CD14-positive monocyte (primary cell): ENCODE measurements at regions not wholly inside any gene's neighbourhood (a gene's known extent, or its start where the extent isn't known, plus 50 kb on each side); places are given as distances from the start of the nearest gene placed in this dataset.
"Not testable (repeated sequence)": the region's sequence is repeated elsewhere in the genome, so short reads cannot be mapped to it uniquely, and the experiment has no call there.

ENCODE experiments used
- DNase-seq, 3 donors: peaks; one replicate each; pipeline ENCODE4 v3.0.0-alpha.2; 2011 to 2022
- H2AFZ ChIP-seq: 2 replicates; pipeline ENCODE4 v1.6.0; 2012; ENCODE audit warnings: mild to moderate bottlenecking, low read depth, low read length, inconsistent platforms; ENCODE audit not compliant: insufficient read depth, poor library complexity, severe bottlenecking
- H3K27ac ChIP-seq, 2 donors: 1 replicate in 1 of 2; 2 replicates in 1 of 2; pipeline ENCODE4 v1.5.1; 2012 to 2013; ENCODE audit warnings: low read length in 2 of 2, control low read depth in 1 of 2, inconsistent platforms in 1 of 2, low read depth in 1 of 2, mild to moderate bottlenecking in 1 of 2
- H3K27me3 ChIP-seq, 2 donors: one replicate each; pipeline versions ENCODE4 v1.6.0 to v1.6.1; 2011 to 2013; ENCODE audit warnings: low read length in 2 of 2; ENCODE audit not compliant: control insufficient read depth in 2 of 2, insufficient read depth in 2 of 2
- H3K36me3 ChIP-seq, 2 donors: replicated peaks in 1 of 2; 1 replicate in 1 of 2; 2 replicates in 1 of 2; pipeline versions ENCODE4 v1.5.1 to v1.6.1; 2012 to 2013; ENCODE audit warnings: low read length in 2 of 2, control low read depth in 1 of 2, inconsistent platforms in 1 of 2, mild to moderate bottlenecking in 1 of 2; ENCODE audit not compliant: insufficient read depth in 2 of 2, control insufficient read depth in 1 of 2
- H3K4me1 ChIP-seq, 2 donors: 1 replicate in 1 of 2; 2 replicates in 1 of 2; pipeline versions ENCODE4 v1.5.1 to v1.6.1; 2012 to 2013; ENCODE audit warnings: low read length in 2 of 2, control low read depth in 1 of 2, inconsistent platforms in 1 of 2, mild to moderate bottlenecking in 1 of 2, moderate library complexity in 1 of 2; ENCODE audit not compliant: insufficient read depth in 2 of 2, control insufficient read depth in 1 of 2
- H3K4me2 ChIP-seq: replicated peaks from 2 replicates; pipeline ENCODE3; 2012; ENCODE audit warnings: low read length, moderate library complexity, mild to moderate bottlenecking; ENCODE audit not compliant: poor library complexity, severe bottlenecking; ENCODE audit errors: extremely low read depth
- H3K4me3 ChIP-seq, 3 experiments: fragments of 200-600 bp in 1 of 3; sonication (generic) in 1 of 3; replicated peaks in 1 of 3; 1 replicate in 2 of 3; 2 replicates in 1 of 3; pipeline ENCODE4 v1.5.1; 2011 to 2013; ENCODE audit warnings: low read length in 3 of 3, mild to moderate bottlenecking in 3 of 3, control low read depth in 2 of 3, low read depth in 2 of 3, inconsistent platforms in 1 of 3, moderate library complexity in 1 of 3
- H3K79me2 ChIP-seq: 2 replicates; pipeline ENCODE4 v1.6.0; 2012; ENCODE audit warnings: mild to moderate bottlenecking, control low read depth, inconsistent platforms, low read length, moderate library complexity; ENCODE audit not compliant: insufficient read depth
- H3K9ac ChIP-seq: 2 replicates; pipeline ENCODE4 v1.6.0; 2017; ENCODE audit warnings: low read length, mild to moderate bottlenecking; ENCODE audit not compliant: insufficient read depth, poor library complexity, severe bottlenecking
- H3K9me3 ChIP-seq, 2 donors: replicated peaks in 1 of 2; 1 replicate in 1 of 2; 2 replicates in 1 of 2; pipeline versions ENCODE4 v1.5.1 to v1.6.1; 2012 to 2013; ENCODE audit warnings: low read length in 2 of 2, control low read depth in 1 of 2; ENCODE audit not compliant: control insufficient read depth in 1 of 2, insufficient read depth in 1 of 2
- H4K20me1 ChIP-seq: 2 replicates; pipeline ENCODE4 v1.6.0; 2012; ENCODE audit warnings: mild to moderate bottlenecking, low read length, control low read depth, moderate library complexity; ENCODE audit not compliant: insufficient read depth
- H3K27ac Mint-ChIP-seq, 7 donors: one replicate each; pipeline ENCODE4 v1.8.0; 2020; ENCODE audit warnings: mild to moderate bottlenecking in 7 of 7, mixed read lengths in 7 of 7, moderate library complexity in 6 of 7, inconsistent platforms in 2 of 7
- H3K27me3 Mint-ChIP-seq, 3 donors: one replicate each; pipeline ENCODE4 v1.8.0; 2021 to 2022; ENCODE audit warnings: low read depth in 3 of 3, mild to moderate bottlenecking in 3 of 3, mixed read lengths in 3 of 3, moderate library complexity in 3 of 3, inconsistent platforms in 1 of 3
- H3K36me3 Mint-ChIP-seq, 2 donors: one replicate each; pipeline ENCODE4 v1.8.0; 2020; ENCODE audit warnings: mixed read lengths in 2 of 2, inconsistent platforms in 1 of 2, mild to moderate bottlenecking in 1 of 2
- H3K4me1 Mint-ChIP-seq: one replicate; pipeline ENCODE4 v1.8.0; 2020; ENCODE audit warnings: mild to moderate bottlenecking, mixed read lengths
- H3K4me3 Mint-ChIP-seq, 2 donors: one replicate each; pipeline ENCODE4 v1.8.0; 2020; ENCODE audit warnings: mild to moderate bottlenecking in 2 of 2, mixed read lengths in 2 of 2, moderate library complexity in 1 of 2
- H3K9me3 Mint-ChIP-seq, 7 donors: one replicate each; pipeline ENCODE4 v1.8.0; 2020 to 2022; ENCODE audit warnings: mixed read lengths in 7 of 7, mild to moderate bottlenecking in 6 of 7, moderate library complexity in 6 of 7, inconsistent platforms in 2 of 7
- CTCF ChIP-seq: fragments of 200-600 bp; IDR thresholded peaks from one replicate; pipeline ENCODE4 v1.8.0; 2022; ENCODE audit warnings: antibody characterized with exemption, mild to moderate bottlenecking
- WGBS: methylation state at CpG from one replicate; pipeline ENCODE4 v1.1.5; 2013; ENCODE audit warnings: missing lambda C conversion rate; ENCODE audit not compliant: insufficient coverage; 5-methylcytosine and 5-hydroxymethylcytosine counted together
- intact Hi-C, 2 donors: fragments of 100-400 bp; cut with micrococcal nuclease; formaldehyde crosslinking; loops; one replicate each; pipeline versions ENCODE4 v1.15.0 to v1.15.1; 2023

GRCh38 chr10:62498271-62498670 lies 124.1 kb downstream of the ZNF365 start:
- Histone ChIP-seq H3K4me1 (peaks cover 65 to 79% of the 10 kb centered on the region in 2 donors), H3K9ac (no peak overlapping the region), H2AFZ (no peak overlapping the region), H3K36me3 (no peaks in the 10 kb centered on the region), H3K27me3 (no peaks in the 10 kb centered on the region), H3K4me3 (no peak overlapping the region), H3K4me2 (no peak overlapping the region), H4K20me1 (no peaks in the 10 kb centered on the region), H3K79me2 (no peaks in the 10 kb centered on the region), H3K9me3 (no peaks in the 10 kb centered on the region), H3K27ac (no peak overlapping the region)
- WGBS: 50% methylated on average over 1 of the region's 3 CpGs
- no peak overlapping the region for H3K27ac Mint-ChIP-seq
- intact Hi-C loops: loop anchor here in 1 of 2 donors (10.0 kb wide), 1 partner anchor 53 kb away; no protein-coding TSS in a partner anchor
- peaks cover 0 to 3% (median 2%) of the 10 kb centered on the region in 3 donors for H3K27me3 Mint-ChIP-seq
- peaks cover 0 to 11% of the 10 kb centered on the region in 2 donors for H3K36me3 Mint-ChIP-seq
- no peak overlapping the region for H3K4me3 Mint-ChIP-seq
- H3K9me3 Mint-ChIP-seq: peaks cover 0 to 5% (median 0%) of the 10 kb centered on the region in 7 donors
- H3K4me1 Mint-ChIP-seq: peaks cover 69% of the 10 kb centered on the region
- DNase-seq: no peak
- no peak for TF ChIP-seq CTCF

- intact Hi-C loops: loop anchor here (5.0 kb wide), 1 partner anchor 42 kb away; no protein-coding TSS in a partner anchor
- H3K27me3 Mint-ChIP-seq, H3K4me3 Mint-ChIP-seq, H3K4me3 ChIP-seq, H4K20me1 ChIP-seq, DNase-seq, H3K9me3 Mint-ChIP-seq, H3K9ac ChIP-seq, H3K36me3 ChIP-seq, H2AFZ ChIP-seq, H3K27me3 ChIP-seq, H3K79me2 ChIP-seq, H3K4me2 ChIP-seq, H3K9me3 ChIP-seq: not testable (repeated sequence)
- Histone ChIP-seq H3K4me1 (peaks cover 66 to 79% of the 10 kb centered on the region in 2 donors), H3K27ac (peak overlapping the region; percentile 66 to 85)
- Mint-ChIP-seq H3K36me3 (peaks cover 0 to 11% of the 10 kb centered on the region in 2 donors), H3K27ac (peak overlapping the region; percentile 85 to 99 (median 96)), H3K4me1 (peaks cover 67% of the 10 kb centered on the region)
- WGBS: no CpG with 5 or more reads among the region's 5 CpGs
These were observed 125.9 kb downstream of the ZNF365 start for GRCh38 chr10:62500116-62500515.
